GM12878 (cell line): ENCODE measurements at regions not wholly inside any gene's neighbourhood (a gene's known extent, or its start where the extent isn't known, plus 50 kb on each side); places are given as distances from the start of the nearest gene placed in this dataset.
A peak's percentile ranks its signal among the peaks of the same experiment; 100 is the strongest.

Experiments
- ATAC-seq: fragments of 200-7000 bp; cut with Tn5 transposase; 3 replicates; pipeline ENCODE4 v1.9.1; 2020; ENCODE audit warnings: mild to moderate bottlenecking, moderate library complexity
- BruUV-seq: library from RNA; stranded (reverse); fragments of 400-500 nt; replicated peaks from 2 replicates; lab custom pipeline; 2021; lab: Mats Ljungman, UMichigan
- CTCF ChIA-PET: fragments of 300-600 bp; sonication (Branson Sonifier 250); formaldehyde crosslinking; extraction: SDS; loops from one replicate; lab custom pipeline; 2021; ENCODE audit warnings: inconsistent platforms; lab: Yijun Ruan, JAX
- POLR2A ChIA-PET: fragments of 350-600 bp; formaldehyde crosslinking; extraction: SDS; loops from one replicate; lab custom pipeline; 2021; ENCODE audit warnings: inconsistent platforms; lab: Charles Lee
- RAD21 ChIA-PET: fragments of 300-600 bp; sonication (Branson Sonifier 250); formaldehyde crosslinking; loops from one replicate; lab custom pipeline; 2023; ENCODE audit warnings: antibody characterized with exemption; ENCODE audit not compliant: unreplicated experiment; lab: Charles Lee
- SMC1A ChIA-PET: fragments of 300-600 bp; sonication (Branson Sonifier 250); formaldehyde crosslinking; loops from one replicate; lab custom pipeline; 2023; ENCODE audit not compliant: unreplicated experiment, uncharacterized antibody; lab: Charles Lee
- DNase-seq: peaks from one replicate; pipeline ENCODE4 v3.0.0-alpha.2; 2011; ENCODE audit warnings: low read depth, low spot score
- FAIRE-seq: peaks from 3 replicates; lab custom pipeline; 2011; peaks lifted over from hg19 to GRCh38; lab: Jason Lieb, UNC
- H2AFZ ChIP-seq: 2 replicates; pipeline ENCODE4 v1.6.0; 2011; ENCODE audit warnings: low read depth, low read length, control low read depth; ENCODE audit not compliant: control insufficient read depth
- H3K27ac ChIP-seq: 2 replicates; pipeline ENCODE4 v1.5.1; 2011; ENCODE audit warnings: control low read depth; ENCODE audit not compliant: control insufficient read depth, insufficient read depth
- H3K27me3 ChIP-seq, 2 experiments: replicated peaks in 1 of 2; 2 replicates each; pipeline versions ENCODE4 v1.6.0 to v1.6.1; 2011; ENCODE audit warnings: low read length in 1 of 2; ENCODE audit not compliant: control insufficient read depth in 2 of 2, insufficient read depth in 2 of 2
- H3K36me3 ChIP-seq, 2 experiments: 2 replicates each; pipeline ENCODE4 v1.5.1; 2011; ENCODE audit warnings: low read length in 1 of 2; ENCODE audit not compliant: control insufficient read depth in 2 of 2, insufficient read depth in 2 of 2
- H3K4me1 ChIP-seq: 2 replicates; pipeline ENCODE4 v1.6.1; 2011; ENCODE audit warnings: mild to moderate bottlenecking, low read length, moderate library complexity, mixed read lengths; ENCODE audit not compliant: control insufficient read depth, insufficient read depth
- H3K4me2 ChIP-seq: 2 replicates; pipeline ENCODE4 v1.6.0; 2011; ENCODE audit warnings: control low read depth; ENCODE audit not compliant: control insufficient read depth, insufficient read depth
- H3K4me3 ChIP-seq: fragments of 200-600 bp; sonication (generic); 2 replicates; pipeline ENCODE4 v1.5.1; 2016
- H3K79me2 ChIP-seq: 2 replicates; pipeline ENCODE4 v1.6.0; 2011; ENCODE audit warnings: low read length; ENCODE audit not compliant: control insufficient read depth, insufficient read depth
- H3K9ac ChIP-seq: 2 replicates; pipeline ENCODE4 v1.8.0; 2011; ENCODE audit warnings: low read length, control low read depth, mixed read lengths; ENCODE audit not compliant: control insufficient read depth, insufficient read depth
- H3K9me3 ChIP-seq: replicated peaks from 3 replicates; pipeline ENCODE4 v1.5.1; 2011; ENCODE audit warnings: mild to moderate bottlenecking, low read length; ENCODE audit not compliant: control insufficient read depth, insufficient read depth
- H4K20me1 ChIP-seq: 2 replicates; pipeline ENCODE4 v1.6.0; 2011; ENCODE audit not compliant: control insufficient read depth, insufficient read depth
- CBX3 ChIP-seq: fragments of 200-600 bp; sonication (generic); IDR thresholded peaks from 2 replicates; pipeline ENCODE4 v1.6.1; 2016; ENCODE audit warnings: low read depth, borderline replicate concordance
- EP300 ChIP-seq, 2 experiments: fragments of 150-350 bp in 1 of 2; IDR thresholded peaks; 2 replicates each; pipeline ENCODE4 v1.6.1; 2011 to 2012; ENCODE audit warnings: low read depth in 2 of 2, low read length in 2 of 2, borderline replicate concordance in 1 of 2, improper control_type of control experiment in 1 of 2, inconsistent platforms in 1 of 2; ENCODE audit not compliant: control insufficient read depth in 1 of 2
- ESRRA ChIP-seq: IDR thresholded peaks from 2 replicates; pipeline ENCODE4 v1.6.1; 2012; ENCODE audit warnings: mild to moderate bottlenecking, low read length, improper control_type of control experiment
- HCFC1 ChIP-seq: fragments of 150-350 bp; IDR thresholded peaks from 2 replicates; pipeline ENCODE4 v1.6.1; 2014; ENCODE audit warnings: low read length
- LARP7 ChIP-seq: fragments of 450-650 bp; IDR thresholded peaks from 2 replicates; pipeline ENCODE4 v1.6.1; 2017; ENCODE audit warnings: mild to moderate bottlenecking
- MEF2B ChIP-seq: fragments of 450-650 bp; IDR thresholded peaks from 2 replicates; pipeline ENCODE4 v1.6.1; 2018; ENCODE audit warnings: mild to moderate bottlenecking, moderate library complexity; ENCODE audit not compliant: partially characterized antibody, poor library complexity, severe bottlenecking
- PAX5 ChIP-seq: IDR thresholded peaks from 2 replicates; pipeline ENCODE4 v1.6.1; 2011; ENCODE audit warnings: low read depth, low read length, borderline replicate concordance
- STAT1 ChIP-seq: fragments of 450-650 bp; conservative IDR thresholded peaks from 2 replicates; pipeline ENCODE4 v1.6.1; 2014; ENCODE audit warnings: antibody characterized with exemption, mild to moderate bottlenecking
- TAF1 ChIP-seq: IDR thresholded peaks from 2 replicates; pipeline ENCODE4 v1.6.1; 2011; ENCODE audit warnings: mild to moderate bottlenecking, low read depth, low read length, borderline replicate concordance
- ZZZ3 ChIP-seq: IDR thresholded peaks from 2 replicates; pipeline ENCODE4 v1.6.1; 2011; ENCODE audit warnings: low read depth; ENCODE audit not compliant: control insufficient read depth, insufficient read length
- WGBS: methylation state at CpG from one replicate; pipeline ENCODE4 v1.1.6; 2016; ENCODE audit warnings: low lambda C conversion rate; ENCODE audit not compliant: insufficient replicate concordance, insufficient coverage; ENCODE audit errors: missing lambda C conversion rate; 5-methylcytosine and 5-hydroxymethylcytosine counted together
- in situ Hi-C: fragments of 300-500 bp; cut with MboI; formaldehyde crosslinking; loops from 9 replicates; pipeline ENCODE4 v1.14.3; 2018; ENCODE audit warnings: mixed read lengths
- intact Hi-C: fragments of 100-400 bp; cut with micrococcal nuclease; formaldehyde crosslinking; loops from one replicate; pipeline ENCODE4 v1.14.2; 2022; ENCODE audit not compliant: unreplicated experiment
- TF ChIP-seq, protein P1 (sequence below): IDR thresholded peaks from 2 replicates; pipeline ENCODE4 v1.6.1; 2012; ENCODE audit warnings: low read depth, low read length, improper control_type of control experiment
- TF ChIP-seq, protein P2 (sequence below): fragments of 450-650 bp; formaldehyde crosslinking; IDR thresholded peaks from 2 replicates; pipeline ENCODE4 v1.4.0; 2022; ENCODE audit warnings: mild to moderate bottlenecking, moderate library complexity

DNA sequence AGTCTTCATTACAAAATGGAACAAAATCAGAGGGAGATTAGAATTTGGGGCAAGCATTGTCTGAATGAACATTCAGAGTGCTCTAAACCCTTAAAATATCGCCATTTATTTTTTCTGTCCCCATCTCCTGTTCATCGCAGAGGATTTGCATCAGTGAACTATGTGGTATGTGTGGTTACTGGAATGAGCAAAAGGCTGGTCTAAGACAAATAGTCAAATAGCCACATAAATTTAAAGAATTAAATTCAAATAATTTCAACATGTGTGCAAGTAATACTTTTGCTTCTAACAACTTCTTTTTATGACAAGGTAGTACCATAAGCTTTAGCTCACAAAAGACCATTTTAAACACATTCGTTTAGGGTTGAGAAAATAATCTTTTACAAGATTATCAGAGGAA, 82.6 kb upstream of the ST8SIA3 start:
- Histone ChIP-seq H3K9ac (no peak overlapping the region), H2AFZ (no peak overlapping the region), H3K27me3 (no peaks in the 10 kb centered on the region; a peak in 2 of 4 replicates), H3K4me3 (no peak overlapping the region), H3K4me2 (no peak overlapping the region), H3K4me1 (no peaks in the 10 kb centered on the region), H3K79me2 (no peaks in the 10 kb centered on the region), H3K9me3 (no peaks in the 10 kb centered on the region), H4K20me1 (no peaks in the 10 kb centered on the region), H3K27ac (no peak overlapping the region), H3K36me3 (no peaks in the 10 kb centered on the region)
- ChIA-PET SMC1A (no interaction called here), RAD21 (no interaction called here), CTCF (interaction anchor here (1.2 kb wide), 1 partner anchor 26 kb away, joined by 3 read pairs; no protein-coding TSS in a partner anchor), POLR2A (no interaction called here)
- 0% methylated on average over 3 of the region's 3 CpGs for WGBS
- no TSS peak for BruUV-seq
- ATAC-seq (peak; percentile 40; the same call in 1 of the 3 replicates), DNase-seq (no peak), FAIRE-seq (no peak)
- intact Hi-C loops (no loop called here), in situ Hi-C loops (no loop called here)
- TF ChIP-seq ESRRA (no peak), EP300 (IDR thresholded peaks at IDR 0.05; ENCODE audit: borderline replicate concordance in 1 of 2, control insufficient read depth in 1 of 2, low read depth in 2 of 2, low read length in 2 of 2) (no peak), HCFC1 (no peak), LARP7 (no peak), CBX3 (no peak), STAT1 (no peak), ZZZ3 (no peak), MEF2B (no peak), TAF1 (no peak), PAX5 (no peak)
- TF ChIP-seq, protein P1, sequence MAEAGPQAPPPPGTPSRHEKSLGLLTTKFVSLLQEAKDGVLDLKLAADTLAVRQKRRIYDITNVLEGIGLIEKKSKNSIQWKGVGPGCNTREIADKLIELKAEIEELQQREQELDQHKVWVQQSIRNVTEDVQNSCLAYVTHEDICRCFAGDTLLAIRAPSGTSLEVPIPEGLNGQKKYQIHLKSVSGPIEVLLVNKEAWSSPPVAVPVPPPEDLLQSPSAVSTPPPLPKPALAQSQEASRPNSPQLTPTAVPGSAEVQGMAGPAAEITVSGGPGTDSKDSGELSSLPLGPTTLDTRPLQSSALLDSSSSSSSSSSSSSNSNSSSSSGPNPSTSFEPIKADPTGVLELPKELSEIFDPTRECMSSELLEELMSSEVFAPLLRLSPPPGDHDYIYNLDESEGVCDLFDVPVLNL: no peak
- TF ChIP-seq, protein P2, sequence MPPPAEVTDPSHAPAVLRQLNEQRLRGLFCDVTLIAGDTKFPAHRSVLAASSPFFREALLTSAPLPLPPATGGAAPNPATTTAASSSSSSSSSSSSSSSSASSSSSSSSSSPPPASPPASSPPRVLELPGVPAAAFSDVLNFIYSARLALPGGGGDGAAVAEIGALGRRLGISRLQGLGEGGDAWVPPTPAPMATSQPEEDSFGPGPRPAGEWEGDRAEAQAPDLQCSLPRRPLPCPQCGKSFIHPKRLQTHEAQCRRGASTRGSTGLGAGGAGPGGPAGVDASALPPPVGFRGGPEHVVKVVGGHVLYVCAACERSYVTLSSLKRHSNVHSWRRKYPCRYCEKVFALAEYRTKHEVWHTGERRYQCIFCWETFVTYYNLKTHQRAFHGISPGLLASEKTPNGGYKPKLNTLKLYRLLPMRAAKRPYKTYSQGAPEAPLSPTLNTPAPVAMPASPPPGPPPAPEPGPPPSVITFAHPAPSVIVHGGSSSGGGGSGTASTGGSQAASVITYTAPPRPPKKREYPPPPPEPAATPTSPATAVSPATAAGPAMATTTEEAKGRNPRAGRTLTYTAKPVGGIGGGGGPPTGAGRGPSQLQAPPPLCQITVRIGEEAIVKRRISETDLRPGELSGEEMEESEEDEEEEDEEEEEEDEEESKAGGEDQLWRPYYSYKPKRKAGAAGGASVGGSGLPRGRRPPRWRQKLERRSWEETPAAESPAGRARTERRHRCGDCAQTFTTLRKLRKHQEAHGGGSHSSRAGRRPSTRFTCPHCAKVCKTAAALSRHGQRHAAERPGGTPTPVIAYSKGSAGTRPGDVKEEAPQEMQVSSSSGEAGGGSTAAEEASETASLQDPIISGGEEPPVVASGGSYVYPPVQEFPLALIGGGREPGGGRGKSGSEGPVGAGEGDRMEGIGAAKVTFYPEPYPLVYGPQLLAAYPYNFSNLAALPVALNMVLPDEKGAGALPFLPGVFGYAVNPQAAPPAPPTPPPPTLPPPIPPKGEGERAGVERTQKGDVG (CRISPR knock-in tag): no peak
